ENCODE measurements at regions not wholly inside any gene's neighbourhood (a gene's known extent, or its start where the extent isn't known, plus 50 kb on each side); places are given as distances from the start of the nearest gene placed in this dataset.

DNA sequence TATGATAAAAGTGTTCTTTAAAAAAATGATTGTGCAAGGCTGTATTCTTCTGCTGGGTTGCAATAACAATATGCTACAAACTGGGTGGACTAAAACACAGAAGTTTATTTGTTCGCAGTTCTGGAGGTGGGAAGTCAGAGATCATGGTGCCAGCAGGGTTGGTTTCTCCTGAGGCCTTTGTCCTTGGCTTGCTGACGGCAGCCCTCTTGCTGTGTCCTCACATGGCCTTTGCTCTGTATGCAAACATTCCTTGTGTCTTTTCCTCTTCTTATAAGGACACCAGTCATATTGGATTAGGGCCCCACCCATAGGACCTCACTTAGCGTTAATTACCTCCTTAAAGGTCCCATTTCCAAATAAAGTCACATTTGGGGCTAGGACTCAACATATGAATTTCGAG, 220.4 kb downstream of the SAMD5 start:
- H3K9me3 ChIP-seq (ENCODE audit: control insufficient read depth in 2 of 3, insufficient read depth in 1 of 3, low read length in 3 of 3): no peaks in the 10 kb centered on the region
- H3K4me1 ChIP-seq (ENCODE audit: control insufficient read depth in 2 of 3, insufficient read depth in 2 of 3, low read depth in 1 of 3, low read length in 3 of 3): no peaks in the 10 kb centered on the region
- no peaks in the 10 kb centered on the region for H3K36me3 ChIP-seq (ENCODE audit: control insufficient read depth in 2 of 3, insufficient read depth in 3 of 3, low read length in 3 of 3)
- no peak overlapping the region for H3K9ac ChIP-seq (ENCODE audit: low read length in 3 of 3)
- no peak overlapping the region for H3K27ac ChIP-seq (ENCODE audit: low read depth in 2 of 2, low read length in 2 of 2)
- DNase-seq (no peak), FAIRE-seq (no peak)
- H3K27me3 ChIP-seq (ENCODE audit: control insufficient read depth, insufficient read depth, low read length): no peaks in the 10 kb centered on the region
- intact Hi-C loops (cut with DNase I): no loop called here
- no peak overlapping the region for H3K4me3 ChIP-seq (ENCODE audit: low read length in 3 of 3)
- TF ChIP-seq, protein P1, sequence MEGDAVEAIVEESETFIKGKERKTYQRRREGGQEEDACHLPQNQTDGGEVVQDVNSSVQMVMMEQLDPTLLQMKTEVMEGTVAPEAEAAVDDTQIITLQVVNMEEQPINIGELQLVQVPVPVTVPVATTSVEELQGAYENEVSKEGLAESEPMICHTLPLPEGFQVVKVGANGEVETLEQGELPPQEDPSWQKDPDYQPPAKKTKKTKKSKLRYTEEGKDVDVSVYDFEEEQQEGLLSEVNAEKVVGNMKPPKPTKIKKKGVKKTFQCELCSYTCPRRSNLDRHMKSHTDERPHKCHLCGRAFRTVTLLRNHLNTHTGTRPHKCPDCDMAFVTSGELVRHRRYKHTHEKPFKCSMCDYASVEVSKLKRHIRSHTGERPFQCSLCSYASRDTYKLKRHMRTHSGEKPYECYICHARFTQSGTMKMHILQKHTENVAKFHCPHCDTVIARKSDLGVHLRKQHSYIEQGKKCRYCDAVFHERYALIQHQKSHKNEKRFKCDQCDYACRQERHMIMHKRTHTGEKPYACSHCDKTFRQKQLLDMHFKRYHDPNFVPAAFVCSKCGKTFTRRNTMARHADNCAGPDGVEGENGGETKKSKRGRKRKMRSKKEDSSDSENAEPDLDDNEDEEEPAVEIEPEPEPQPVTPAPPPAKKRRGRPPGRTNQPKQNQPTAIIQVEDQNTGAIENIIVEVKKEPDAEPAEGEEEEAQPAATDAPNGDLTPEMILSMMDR (IDR thresholded peaks at IDR 0.05; ENCODE audit: borderline replicate concordance, extremely low read depth, insufficient read depth): no peak

- Histone ChIP-seq H3K27me3 (ENCODE audit: control insufficient read depth, insufficient read depth, low read length) (no peaks in the 10 kb centered on the region), H3K36me3 (ENCODE audit: control insufficient read depth in 2 of 3, insufficient read depth in 3 of 3, low read length in 3 of 3) (no peaks in the 10 kb centered on the region), H3K4me1 (ENCODE audit: control insufficient read depth in 2 of 3, insufficient read depth in 2 of 3, low read depth in 1 of 3, low read length in 3 of 3) (no peaks in the 10 kb centered on the region), H3K4me3 (ENCODE audit: low read length in 3 of 3) (no peak overlapping the region), H3K27ac (ENCODE audit: low read depth in 2 of 2, low read length in 2 of 2) (no peak overlapping the region), H3K9me3 (ENCODE audit: control insufficient read depth in 2 of 3, insufficient read depth in 1 of 3, low read length in 3 of 3) (no peaks in the 10 kb centered on the region), H3K9ac (ENCODE audit: low read length in 3 of 3) (no peak overlapping the region)
- DNase-seq (no peak), FAIRE-seq (no peak)
- TF ChIP-seq, protein P1 (IDR thresholded peaks at IDR 0.05; ENCODE audit: borderline replicate concordance, extremely low read depth, insufficient read depth): no peak
- intact Hi-C loops (cut with DNase I): no loop called here
Observed at GRCh38 chr6:147733686-147734085, 225.2 kb downstream of the SAMD5 start.

- FAIRE-seq (no peak), DNase-seq (no peak)
- no peak overlapping the region for H3K9ac ChIP-seq (ENCODE audit: low read length in 3 of 3)
- H3K4me1 ChIP-seq (ENCODE audit: control insufficient read depth in 2 of 3, insufficient read depth in 2 of 3, low read depth in 1 of 3, low read length in 3 of 3): no peaks in the 10 kb centered on the region
- H3K27ac ChIP-seq (ENCODE audit: low read depth in 2 of 2, low read length in 2 of 2): no peak overlapping the region
- no peaks in the 10 kb centered on the region for H3K27me3 ChIP-seq (ENCODE audit: control insufficient read depth, insufficient read depth, low read length)
- intact Hi-C loops (cut with DNase I): no loop called here
- no peak overlapping the region for H3K4me3 ChIP-seq (ENCODE audit: low read length in 3 of 3)
- no peaks in the 10 kb centered on the region for H3K9me3 ChIP-seq (ENCODE audit: control insufficient read depth in 2 of 3, insufficient read depth in 1 of 3, low read length in 3 of 3)
- TF ChIP-seq, protein P1 (IDR thresholded peaks at IDR 0.05; ENCODE audit: borderline replicate concordance, extremely low read depth, insufficient read depth): no peak
- no peaks in the 10 kb centered on the region for H3K36me3 ChIP-seq (ENCODE audit: control insufficient read depth in 2 of 3, insufficient read depth in 3 of 3, low read length in 3 of 3)
Observed at GRCh38 chr6:147734151-147734550, 225.7 kb downstream of the SAMD5 start.

DNA sequence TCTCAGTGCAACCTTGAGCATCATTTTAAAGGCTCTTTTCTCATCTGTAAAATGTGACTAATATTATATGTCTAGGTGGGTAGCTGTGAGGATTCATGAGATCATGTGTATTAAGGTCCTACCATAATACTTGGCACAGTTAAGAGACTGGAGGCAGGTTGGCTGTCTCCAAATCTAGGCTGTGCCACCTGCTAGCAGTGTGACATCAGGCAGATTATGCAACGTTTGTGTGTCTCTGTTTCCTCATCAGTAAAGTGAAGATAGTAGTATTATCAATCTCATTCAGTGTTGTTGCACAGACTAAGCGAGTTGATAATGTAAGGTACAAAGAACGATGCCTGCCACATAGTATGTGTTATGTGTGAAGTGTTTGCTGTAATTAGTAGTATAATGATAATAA, 227.4 kb downstream of the SAMD5 start:
- H3K9me3 ChIP-seq (ENCODE audit: control insufficient read depth in 2 of 3, insufficient read depth in 1 of 3, low read length in 3 of 3): no peaks in the 10 kb centered on the region
- no peaks in the 10 kb centered on the region for H3K36me3 ChIP-seq (ENCODE audit: control insufficient read depth in 2 of 3, insufficient read depth in 3 of 3, low read length in 3 of 3)
- no peaks in the 10 kb centered on the region for H3K4me1 ChIP-seq (ENCODE audit: control insufficient read depth in 2 of 3, insufficient read depth in 2 of 3, low read depth in 1 of 3, low read length in 3 of 3)
- intact Hi-C loops (cut with DNase I): no loop called here
- no peak for FAIRE-seq
- TF ChIP-seq, protein P1 (IDR thresholded peaks at IDR 0.05; ENCODE audit: borderline replicate concordance, extremely low read depth, insufficient read depth): no peak
- no peak overlapping the region for H3K4me3 ChIP-seq (ENCODE audit: low read length in 3 of 3)
- H3K9ac ChIP-seq (ENCODE audit: low read length in 3 of 3): no peak overlapping the region
- no peaks in the 10 kb centered on the region for H3K27me3 ChIP-seq (ENCODE audit: control insufficient read depth, insufficient read depth, low read length)
- no peak for DNase-seq
- no peak overlapping the region for H3K27ac ChIP-seq (ENCODE audit: low read depth in 2 of 2, low read length in 2 of 2)

Measured in kidney (tissue), 13 donors.